ENCODE measurements at regions not wholly inside any gene's neighbourhood (a gene's known extent, or its start where the extent isn't known, plus 50 kb on each side); places are given as distances from the start of the nearest gene placed in this dataset.
"Not testable (repeated sequence)": the region's sequence is repeated elsewhere in the genome, so short reads cannot be mapped to it uniquely, and the experiment has no call there.

DNA sequence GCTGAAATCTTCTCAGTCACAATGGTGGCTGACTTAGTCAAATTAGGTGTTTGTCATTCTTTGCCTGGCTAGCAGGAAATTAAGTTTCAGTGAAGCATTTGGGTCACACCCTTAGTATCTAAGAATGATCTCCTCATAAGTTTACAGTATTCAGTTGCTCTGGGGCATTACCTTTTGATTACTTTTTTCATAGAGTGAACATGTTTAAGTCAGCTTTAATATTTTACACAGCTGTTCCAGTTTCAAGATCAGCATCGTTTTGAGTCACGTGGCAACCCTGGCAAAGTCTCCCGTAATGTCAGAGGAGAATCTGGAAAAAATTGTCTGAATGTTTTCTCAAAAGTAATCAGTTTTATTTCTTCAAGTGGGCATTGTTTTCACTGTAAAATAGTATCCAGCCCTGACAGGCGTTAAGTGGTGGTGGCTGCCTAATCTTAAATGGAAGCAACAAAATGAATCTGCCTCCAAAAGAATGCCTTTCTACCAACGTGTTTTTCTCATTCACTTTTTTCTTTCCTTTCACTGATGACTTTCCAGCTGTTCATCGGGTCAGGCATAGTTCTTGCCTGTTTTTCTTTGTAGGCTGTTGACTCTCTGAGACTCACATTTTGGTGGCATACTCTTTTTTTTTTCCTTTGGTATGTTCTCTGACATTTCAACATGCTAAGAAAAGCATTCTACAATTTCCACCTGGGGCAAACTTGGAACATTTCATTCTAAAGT, 319.6 kb upstream of the TCF4 start:
- peak overlapping the region in 1 of 3 donors; percentile 32 for H3K27ac Mint-ChIP-seq
- peaks cover 8% of the 10 kb centered on the region for H3K27me3 Mint-ChIP-seq
- no peaks in the 10 kb centered on the region for H3K36me3 Mint-ChIP-seq
- peak overlapping the region; percentile 2 to 71 (median 60) for H3K4me3 Mint-ChIP-seq
- peaks cover 0 to 5% (median 0%) of the 10 kb centered on the region in 3 donors for H3K9me3 Mint-ChIP-seq
- peaks cover 14 to 33% (median 30%) of the 10 kb centered on the region in 3 donors for H3K4me1 Mint-ChIP-seq

DNA sequence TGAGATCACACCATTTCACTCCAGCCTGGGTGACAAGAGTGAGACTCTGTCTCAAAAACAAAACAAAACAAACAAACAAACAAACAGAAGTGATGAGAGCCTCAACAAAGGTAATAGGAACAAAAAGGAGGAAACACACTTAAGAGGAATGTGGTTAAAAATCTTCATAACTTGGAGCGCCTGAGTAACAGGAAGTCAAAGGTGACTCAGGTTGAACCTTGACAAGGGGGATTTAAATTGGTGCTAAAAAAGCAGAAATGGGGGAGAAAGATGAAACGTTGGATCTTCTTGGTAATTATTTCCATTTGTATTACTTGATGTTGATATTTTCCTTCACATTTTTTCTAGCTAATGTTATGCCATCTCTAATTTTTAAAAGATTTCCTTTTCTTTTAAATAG, 318.5 kb upstream of the TCF4 start:
- Mint-ChIP-seq H3K36me3 (no peaks in the 10 kb centered on the region), H3K27ac (no peak overlapping the region), H3K27me3 (peaks cover 8% of the 10 kb centered on the region), H3K9me3 (peaks cover 0 to 5% (median 0%) of the 10 kb centered on the region in 3 donors), H3K4me3 (no peak overlapping the region), H3K4me1 (peaks cover 14 to 33% (median 30%) of the 10 kb centered on the region in 3 donors)

DNA sequence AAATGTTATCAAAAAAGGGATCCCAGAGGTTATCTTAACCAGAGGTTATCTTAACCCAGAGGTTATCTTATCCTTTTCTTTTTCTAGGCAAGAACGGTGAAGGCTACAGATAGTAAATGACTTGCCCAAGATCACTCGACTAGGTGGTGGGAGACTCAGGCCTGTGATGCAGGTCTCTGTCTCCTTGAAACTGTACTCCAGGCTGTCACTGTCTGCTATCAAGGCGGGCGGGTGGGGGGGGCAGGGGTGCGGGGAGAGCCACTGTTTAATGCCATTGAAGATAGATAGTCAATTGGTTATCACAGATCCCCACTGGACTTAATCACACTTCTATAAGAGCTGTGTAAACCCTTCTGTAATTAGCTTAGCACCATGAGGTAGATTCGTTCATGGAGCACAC, 315.9 kb upstream of the TCF4 start:
- H3K36me3 Mint-ChIP-seq: no peaks in the 10 kb centered on the region
- no peak overlapping the region for H3K4me3 Mint-ChIP-seq
- peaks cover 7% of the 10 kb centered on the region for H3K27me3 Mint-ChIP-seq
- H3K9me3 Mint-ChIP-seq: peaks cover 0 to 5% (median 0%) of the 10 kb centered on the region in 3 donors
- H3K4me1 Mint-ChIP-seq: peaks cover 14 to 25% (median 22%) of the 10 kb centered on the region in 3 donors
- H3K27ac Mint-ChIP-seq: no peak overlapping the region

DNA sequence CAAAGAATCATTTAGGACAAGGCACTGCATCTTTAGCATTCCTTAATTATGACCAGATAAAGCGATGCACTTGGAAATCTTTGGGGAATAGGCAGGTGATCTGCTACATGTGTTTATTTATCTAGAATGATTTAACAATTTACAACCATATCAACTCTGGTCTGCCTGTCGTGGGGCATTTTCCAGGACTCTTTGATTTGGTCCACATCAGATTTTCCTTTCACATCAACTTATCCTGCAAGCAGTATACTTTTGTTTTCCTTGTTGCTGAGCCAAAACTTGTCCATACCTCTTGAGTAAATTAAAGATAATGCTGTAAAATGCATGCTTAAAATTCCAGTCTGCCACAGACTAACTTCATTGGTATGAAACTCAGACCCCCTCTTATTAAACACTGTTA, 312.4 kb upstream of the TCF4 start:
- H3K36me3 Mint-ChIP-seq: no peaks in the 10 kb centered on the region
- no peaks in the 10 kb centered on the region for H3K27me3 Mint-ChIP-seq
- no peak overlapping the region for H3K4me3 Mint-ChIP-seq
- H3K9me3 Mint-ChIP-seq: no peaks in the 10 kb centered on the region
- no peaks in the 10 kb centered on the region for H3K4me1 Mint-ChIP-seq
- H3K27ac Mint-ChIP-seq: no peak overlapping the region

DNA sequence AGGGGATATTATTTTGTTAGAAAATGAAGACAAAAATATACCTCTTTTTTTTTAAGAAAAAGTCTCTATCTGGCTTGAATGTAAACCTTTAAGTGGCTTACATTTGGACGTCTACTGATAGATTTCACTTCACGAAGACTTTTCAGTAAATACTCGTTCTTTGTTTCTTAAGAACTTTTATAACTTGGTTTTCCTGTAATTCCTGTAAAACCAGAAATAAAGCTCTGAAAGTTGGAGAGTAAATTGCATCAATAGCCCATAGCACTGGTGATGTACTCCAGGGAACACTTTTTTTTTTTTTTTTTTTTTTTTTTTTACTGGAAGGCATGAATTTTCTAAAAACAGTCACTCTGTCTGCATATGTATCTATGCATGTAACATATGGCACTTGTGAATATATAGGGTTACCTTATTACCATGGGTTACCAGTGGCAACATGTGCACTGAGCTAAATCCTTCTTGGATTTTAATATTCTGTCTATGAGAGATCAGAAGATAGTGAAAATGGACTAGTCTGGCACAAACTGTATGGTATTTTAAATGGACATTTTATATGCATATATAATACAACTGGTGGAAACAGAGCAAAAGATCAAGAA, 309.2 kb upstream of the TCF4 start:
- Mint-ChIP-seq H3K27ac (no peak overlapping the region), H3K4me1 (no peaks in the 10 kb centered on the region), H3K4me3 (no peak overlapping the region), H3K36me3 (no peaks in the 10 kb centered on the region), H3K27me3 (no peaks in the 10 kb centered on the region), H3K9me3 (no peaks in the 10 kb centered on the region)

DNA sequence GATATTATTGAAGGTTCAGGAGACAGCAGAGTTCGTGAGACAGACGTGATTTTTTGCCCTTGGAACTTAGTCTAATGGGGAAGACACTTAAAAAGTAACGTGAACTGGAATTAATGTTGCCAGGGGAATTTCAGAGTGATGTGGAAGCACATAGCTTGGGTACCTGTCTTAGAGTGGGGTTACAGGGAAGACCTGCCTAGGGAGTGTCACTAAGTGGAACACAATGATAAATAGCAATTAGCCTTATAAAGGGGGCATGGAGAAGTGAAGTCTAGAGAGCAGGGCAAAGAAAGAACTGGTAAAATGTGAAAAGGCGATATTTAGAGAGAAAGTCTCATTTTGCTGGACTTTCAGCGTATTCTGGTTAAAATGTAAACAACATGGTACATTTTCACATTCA, 306.0 kb upstream of the TCF4 start:
- Mint-ChIP-seq H3K4me3 (no peak overlapping the region), H3K27me3 (no peaks in the 10 kb centered on the region), H3K27ac (no peak overlapping the region), H3K4me1 (no peaks in the 10 kb centered on the region), H3K9me3 (peaks cover 0 to 1% (median 0%) of the 10 kb centered on the region in 3 donors), H3K36me3 (no peaks in the 10 kb centered on the region)

DNA sequence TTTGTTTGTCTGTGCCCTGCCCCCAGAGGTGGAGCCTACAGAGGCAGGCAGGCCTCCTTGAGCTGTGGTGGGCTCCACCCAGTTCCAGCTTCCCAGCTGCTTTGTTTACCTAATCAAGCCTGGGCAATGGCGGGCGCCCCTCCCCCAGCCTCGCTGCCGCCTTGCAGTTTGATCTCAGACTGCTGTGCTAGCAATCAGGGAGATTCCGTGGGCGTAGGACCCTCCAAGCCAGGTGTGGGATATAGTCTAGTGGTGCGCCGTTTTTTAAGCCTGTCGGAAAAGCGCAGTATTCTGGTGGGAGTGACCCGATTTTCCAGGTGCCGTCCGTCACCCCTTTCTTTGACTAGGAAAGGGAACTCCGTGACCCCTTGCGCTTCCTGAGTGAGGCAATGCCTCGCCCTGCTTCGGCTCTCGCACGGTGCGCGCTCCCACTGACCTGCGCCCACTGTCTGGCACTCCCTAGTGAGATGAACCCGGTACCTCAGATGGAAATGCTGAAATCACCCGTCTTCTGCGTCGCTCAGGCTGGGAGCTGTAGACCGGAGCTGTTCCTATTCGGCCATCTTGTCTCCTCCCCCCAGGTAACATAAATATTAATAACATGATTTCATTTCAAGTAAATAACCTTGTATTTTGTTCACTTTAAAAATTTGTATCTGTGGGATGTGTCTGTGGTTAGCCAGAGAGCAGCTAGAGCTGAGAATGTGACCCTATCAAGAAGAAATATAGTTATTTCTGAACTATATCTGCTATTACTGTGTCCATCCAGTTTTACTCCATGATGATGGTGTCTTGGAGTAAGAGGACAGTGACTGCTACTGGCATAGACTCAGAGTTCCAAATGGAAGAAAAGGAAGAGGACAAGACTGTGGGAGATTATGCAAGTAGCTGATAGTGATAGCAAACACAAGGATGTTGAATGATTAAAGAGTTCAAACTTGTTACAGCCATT, 305.1 kb upstream of the TCF4 start:
- H3K27me3 Mint-ChIP-seq, H3K27ac Mint-ChIP-seq, H3K36me3 Mint-ChIP-seq, H3K4me3 Mint-ChIP-seq, H3K9me3 Mint-ChIP-seq, H3K4me1 Mint-ChIP-seq: not testable (repeated sequence)

DNA sequence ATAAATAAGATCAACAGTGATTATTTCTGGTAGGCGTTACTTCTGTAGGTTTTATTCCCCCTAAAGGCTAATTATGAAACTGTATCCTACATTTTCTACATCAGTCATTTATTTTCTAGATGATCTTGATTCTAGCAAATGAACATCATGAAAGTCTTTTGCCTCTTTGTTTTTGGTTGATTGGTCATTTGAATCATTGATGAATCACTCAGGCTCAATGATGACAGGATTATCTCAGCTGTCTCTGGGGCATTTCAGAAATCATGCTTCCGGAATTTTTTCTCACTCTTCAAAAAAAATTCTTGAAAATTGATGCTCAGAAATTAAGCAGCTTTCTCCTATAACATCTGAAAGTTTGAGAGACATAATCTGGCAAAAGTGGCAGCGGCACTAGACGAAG, 298.9 kb upstream of the TCF4 start:
- no peaks in the 10 kb centered on the region for H3K4me1 Mint-ChIP-seq
- no peaks in the 10 kb centered on the region for H3K9me3 Mint-ChIP-seq
- H3K27me3 Mint-ChIP-seq: no peaks in the 10 kb centered on the region
- no peaks in the 10 kb centered on the region for H3K36me3 Mint-ChIP-seq
- no peak overlapping the region for H3K4me3 Mint-ChIP-seq
- no peak overlapping the region for H3K27ac Mint-ChIP-seq

DNA sequence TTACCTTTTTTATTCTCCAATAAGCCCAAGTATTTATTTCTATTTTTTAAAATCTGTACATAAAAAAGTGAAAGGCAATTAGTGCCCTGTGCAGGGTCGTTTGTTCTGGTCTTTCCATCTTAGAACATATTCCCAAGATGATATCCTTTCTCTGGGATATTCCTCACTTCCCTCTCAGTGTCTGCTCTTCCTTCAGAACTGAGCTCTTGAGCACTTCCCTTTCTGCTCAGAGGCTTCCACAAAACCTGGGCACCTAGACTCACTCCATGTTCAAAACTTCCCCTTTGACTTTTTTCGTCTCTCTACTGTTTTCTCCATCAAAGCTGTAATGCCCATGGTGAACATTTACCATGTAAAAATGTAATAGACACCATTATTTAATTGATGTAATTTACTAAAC, 296.5 kb upstream of the TCF4 start:
- no peaks in the 10 kb centered on the region for H3K36me3 Mint-ChIP-seq
- H3K4me1 Mint-ChIP-seq: no peaks in the 10 kb centered on the region
- H3K9me3 Mint-ChIP-seq: no peaks in the 10 kb centered on the region
- peak overlapping the region in 1 of 3 donors; percentile 47 for H3K27ac Mint-ChIP-seq
- no peak overlapping the region for H3K4me3 Mint-ChIP-seq
- no peaks in the 10 kb centered on the region for H3K27me3 Mint-ChIP-seq

DNA sequence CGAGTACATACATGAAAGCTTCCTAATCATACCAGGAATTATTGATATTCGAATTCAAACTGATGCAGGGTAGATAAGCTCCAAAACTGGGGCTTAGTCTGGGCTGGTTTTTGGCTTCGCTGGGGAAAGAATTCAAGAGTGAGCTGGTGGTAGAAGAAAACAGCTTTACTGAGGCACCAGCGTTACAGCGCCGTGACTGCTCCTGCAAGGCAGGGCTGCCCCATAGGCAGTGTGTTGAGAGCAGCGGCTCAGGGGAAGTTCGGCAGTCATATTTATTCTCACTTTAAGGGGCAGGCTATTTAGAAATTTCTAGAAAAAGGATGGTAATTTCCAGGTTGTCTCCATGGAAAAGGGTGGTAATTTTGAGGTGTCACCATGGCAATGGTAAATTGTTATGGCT, 292.6 kb upstream of the TCF4 start:
- H3K4me3 Mint-ChIP-seq: no peak overlapping the region
- no peaks in the 10 kb centered on the region for H3K36me3 Mint-ChIP-seq
- H3K27me3 Mint-ChIP-seq: peaks cover 4% of the 10 kb centered on the region
- H3K27ac Mint-ChIP-seq: no peak overlapping the region
- peaks cover 0 to 8% (median 4%) of the 10 kb centered on the region in 3 donors for H3K4me1 Mint-ChIP-seq
- H3K9me3 Mint-ChIP-seq: no peaks in the 10 kb centered on the region

DNA sequence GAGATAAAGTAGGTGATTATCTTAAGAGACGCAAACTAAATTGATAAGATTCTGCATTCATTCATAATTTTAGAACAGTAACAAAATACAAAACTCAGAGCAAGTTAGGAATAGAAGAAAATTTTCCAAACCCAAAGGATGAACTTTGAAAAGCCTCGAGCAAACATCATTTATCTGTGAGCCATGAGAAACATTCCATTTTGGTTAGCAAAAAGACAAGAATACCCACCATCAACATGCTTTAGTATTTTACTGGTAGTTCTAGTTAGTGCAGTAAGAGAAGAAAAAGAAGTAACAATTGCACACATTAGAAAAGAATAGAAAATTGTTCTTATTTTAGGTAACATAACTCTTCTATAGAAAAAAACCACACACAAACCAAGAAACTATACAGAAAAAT, 291.3 kb upstream of the TCF4 start:
- peaks cover 4% of the 10 kb centered on the region for H3K27me3 Mint-ChIP-seq
- H3K9me3 Mint-ChIP-seq: no peaks in the 10 kb centered on the region
- H3K4me3 Mint-ChIP-seq: no peak overlapping the region
- peaks cover 0 to 8% (median 4%) of the 10 kb centered on the region in 3 donors for H3K4me1 Mint-ChIP-seq
- no peak overlapping the region for H3K27ac Mint-ChIP-seq
- no peaks in the 10 kb centered on the region for H3K36me3 Mint-ChIP-seq

DNA sequence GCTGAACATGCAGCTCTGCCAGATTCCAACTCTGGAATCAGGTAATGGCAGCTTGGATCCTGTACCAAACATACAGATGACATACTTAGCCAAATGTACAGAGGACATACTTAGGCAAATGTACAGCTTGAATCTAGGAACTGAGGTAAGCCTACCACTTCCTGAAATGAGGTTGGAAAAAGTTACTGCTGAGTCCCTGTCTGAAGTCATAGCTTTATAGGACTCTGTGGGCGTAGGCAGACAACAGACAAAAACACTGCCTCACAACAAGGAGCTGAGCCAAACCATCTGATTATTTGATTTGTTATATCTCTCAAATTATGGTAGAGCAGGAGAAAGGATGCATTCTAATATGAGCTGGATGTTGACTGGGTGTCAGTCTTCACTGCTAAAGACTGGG, 290.2 kb upstream of the TCF4 start:
- H3K27ac Mint-ChIP-seq: no peak overlapping the region
- peaks cover 0 to 8% (median 4%) of the 10 kb centered on the region in 3 donors for H3K4me1 Mint-ChIP-seq
- H3K27me3 Mint-ChIP-seq: peaks cover 4% of the 10 kb centered on the region
- peak overlapping the region in 1 of 4 donors; percentile 14 for H3K4me3 Mint-ChIP-seq
- no peaks in the 10 kb centered on the region for H3K9me3 Mint-ChIP-seq
- no peaks in the 10 kb centered on the region for H3K36me3 Mint-ChIP-seq

DNA sequence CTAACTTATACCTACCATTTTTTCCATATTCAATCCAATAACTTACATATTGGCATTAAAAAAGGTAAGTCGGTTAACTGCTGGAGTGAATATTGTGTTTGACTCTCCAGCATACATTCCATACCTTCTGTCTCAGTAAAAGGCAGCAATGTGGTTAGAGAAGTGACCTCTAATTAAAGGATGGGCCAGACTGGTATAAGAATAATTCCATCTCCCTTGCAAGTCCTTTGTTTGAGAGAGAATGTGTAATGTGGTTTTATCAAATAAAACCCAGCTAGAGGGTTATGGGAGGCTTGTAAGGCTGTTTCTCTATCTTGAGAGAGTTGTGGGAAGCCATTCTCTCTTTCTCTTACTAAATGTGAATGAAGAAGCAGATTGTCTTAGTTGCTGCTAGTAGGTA, 289.3 kb upstream of the TCF4 start:
- Mint-ChIP-seq H3K36me3 (no peaks in the 10 kb centered on the region), H3K27me3 (peaks cover 4% of the 10 kb centered on the region), H3K9me3 (no peaks in the 10 kb centered on the region), H3K4me1 (peaks cover 0 to 8% (median 4%) of the 10 kb centered on the region in 3 donors), H3K4me3 (no peak overlapping the region), H3K27ac (no peak overlapping the region)

DNA sequence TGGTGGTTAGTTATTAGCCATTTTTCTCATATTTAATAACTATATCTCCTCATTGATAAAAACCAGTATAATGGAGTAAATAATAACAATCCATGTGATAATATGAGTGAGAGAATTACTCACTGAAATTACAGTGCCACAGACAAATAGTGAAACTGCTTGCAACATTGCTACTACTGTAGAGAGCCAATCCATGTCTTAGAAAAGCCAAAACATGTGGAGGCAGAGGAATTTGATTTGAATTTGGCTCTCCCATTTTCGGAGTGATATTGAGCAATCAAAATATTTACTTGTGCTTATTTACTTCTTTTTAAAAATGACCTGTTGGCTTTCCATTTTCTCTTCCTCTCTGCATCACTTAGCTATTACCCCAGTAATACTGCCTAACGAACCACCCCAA, 288.3 kb upstream of the TCF4 start:
- no peak overlapping the region for H3K27ac Mint-ChIP-seq
- H3K27me3 Mint-ChIP-seq: peaks cover 4% of the 10 kb centered on the region
- no peaks in the 10 kb centered on the region for H3K9me3 Mint-ChIP-seq
- H3K36me3 Mint-ChIP-seq: no peaks in the 10 kb centered on the region
- H3K4me1 Mint-ChIP-seq: peaks cover 0 to 8% (median 4%) of the 10 kb centered on the region in 3 donors
- no peak overlapping the region for H3K4me3 Mint-ChIP-seq

DNA sequence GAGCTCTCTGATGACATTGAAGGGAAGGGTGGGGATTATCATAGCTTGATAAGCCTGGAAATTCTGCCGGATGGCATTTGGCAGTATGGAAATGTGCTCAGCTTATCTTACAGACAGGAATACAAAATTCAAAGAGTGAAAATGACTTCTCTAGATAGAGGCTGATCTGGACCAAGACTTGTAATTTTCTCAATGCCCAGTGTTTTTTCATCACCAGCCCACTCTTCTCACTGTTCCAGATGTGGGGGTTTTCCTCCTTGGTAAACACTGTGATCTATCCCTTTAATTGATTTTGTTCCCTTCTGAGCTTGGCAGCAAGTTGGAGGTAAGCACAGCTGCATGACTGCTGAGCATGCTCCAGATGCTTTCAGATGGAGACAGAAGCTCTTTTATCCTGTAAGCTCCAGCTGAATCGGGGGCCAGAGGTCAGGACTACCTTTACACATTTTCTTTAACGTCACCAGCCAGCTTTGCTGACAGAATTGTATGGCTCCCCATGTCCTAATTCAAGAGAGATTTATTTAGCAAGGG, 287.4 kb upstream of the TCF4 start:
- Mint-ChIP-seq H3K27ac (no peak overlapping the region), H3K27me3 (peaks cover 4% of the 10 kb centered on the region), H3K36me3 (no peaks in the 10 kb centered on the region), H3K9me3 (no peaks in the 10 kb centered on the region), H3K4me1 (peaks cover 0 to 8% (median 4%) of the 10 kb centered on the region in 3 donors), H3K4me3 (no peak overlapping the region)

All from IgD-negative memory B cell (primary cell).